Motor neuron (in vitro differentiated cells): ENCODE measurements at regions not wholly inside any gene's neighbourhood (a gene's known extent, or its start where the extent isn't known, plus 50 kb on each side); places are given as distances from the start of the nearest gene placed in this dataset.
"Not testable (repeated sequence)": the region's sequence is repeated elsewhere in the genome, so short reads cannot be mapped to it uniquely, and the experiment has no call there.

Experiments used
- ATAC-seq, 8 experiments: fragments of 200-7000 bp; cut with Tn5 transposase; replicated peaks in 6 of 8; 2 replicates each; pipeline ENCODE4 v1.8.0; 2021; ENCODE audit warnings: mild to moderate bottlenecking in 8 of 8, moderate library complexity in 8 of 8
- H3K27ac ChIP-seq, 2 donors: fragments of 250-450 bp; sonication (Bioruptor Pico); 2 replicates each; pipeline ENCODE4 v1.9.0; 2021; ENCODE audit warnings: antibody characterized with exemption in 2 of 2, mild to moderate bottlenecking in 2 of 2, moderate library complexity in 1 of 2
- H3K4me1 ChIP-seq, 2 donors: fragments of 250-450 bp; sonication (Bioruptor Pico); replicated peaks in 1 of 2; 2 replicates each; pipeline ENCODE4 v1.6.1; 2021; ENCODE audit warnings: antibody characterized with exemption in 2 of 2, mild to moderate bottlenecking in 2 of 2, moderate library complexity in 1 of 2
- H3K4me3 ChIP-seq, 5 donors: fragments of 250-450 bp; sonication (Bioruptor Pico); 2 replicates each; pipeline ENCODE4 v1.9.0; 2021; ENCODE audit warnings: antibody characterized with exemption in 5 of 5, mild to moderate bottlenecking in 5 of 5, moderate library complexity in 4 of 5
- WGBS, 10 experiments: fragments of 450-650 bp; shearing (Covaris generic); methylation state at CpG; one replicate each; pipeline ENCODE4 v1.0.0; 2022; 5-methylcytosine and 5-hydroxymethylcytosine counted together
- in situ Hi-C, 9 experiments: fragments of 400-800 bp; cut with MboI; loops; one replicate each; pipeline ENCODE4 v1.15.0; 2021; ENCODE audit warnings: low sequenced_read_pairs in 9 of 9, low pct_unique_long_range_greater_than_20kb in 2 of 9; ENCODE audit not compliant: unreplicated experiment in 9 of 9

GRCh38 chrY:21600170-21600569 lies 65.5 kb downstream of the RBMY1A1 start:
- Histone ChIP-seq H3K4me1 (peaks cover 0 to 10% of the 10 kb centered on the region in 2 donors), H3K27ac (no peak overlapping the region), H3K4me3 (no peak overlapping the region)
- WGBS, 10 experiments = no CpG with 5 or more reads among the region's 6 CpGs
- no peak for ATAC-seq
- in situ Hi-C loops = no loop called here

- no peak for ATAC-seq
- H3K4me3 ChIP-seq = no peak overlapping the region
- no CpG with 5 or more reads among the region's 2 CpGs for WGBS, 10 experiments
- peaks cover 0 to 10% of the 10 kb centered on the region in 2 donors for H3K4me1 ChIP-seq
- H3K27ac ChIP-seq = no peak overlapping the region
- in situ Hi-C loops = no loop called here
Observed at GRCh38 chrY:21601524-21601923, 66.8 kb downstream of the RBMY1A1 start.

- WGBS, 10 experiments = 20 to 100% methylated on average over 1 of the region's 2 CpGs; no CpG with 5 or more reads in 8 of the 10 experiments
- H3K4me1 ChIP-seq = peaks cover 0 to 10% of the 10 kb centered on the region in 2 donors
- in situ Hi-C loops = no loop called here
- H3K27ac ChIP-seq = no peak overlapping the region
- peak in 6 of 8 experiments; percentile 56 to 98 (median 90) for ATAC-seq
- no peak overlapping the region for H3K4me3 ChIP-seq
Observed at GRCh38 chrY:21602590-21602989, 67.9 kb downstream of the RBMY1A1 start.

- H3K27ac ChIP-seq = no peak overlapping the region
- no peak overlapping the region for H3K4me3 ChIP-seq
- no peaks in the 10 kb centered on the region for H3K4me1 ChIP-seq
- ATAC-seq = no peak
- in situ Hi-C loops = no loop called here
Observed at GRCh38 chrY:21636137-21636536, 101.5 kb downstream of the RBMY1A1 start.

GRCh38 chrY:21650496-21650895 lies 115.8 kb downstream of the RBMY1A1 start:
- no CpG with 5 or more reads among the region's 1 CpG for WGBS, 10 experiments
- no peak overlapping the region for H3K27ac ChIP-seq
- in situ Hi-C loops = no loop called here
- no peak overlapping the region for H3K4me3 ChIP-seq
- ATAC-seq = no peak
- H3K4me1 ChIP-seq = no peaks in the 10 kb centered on the region

GRCh38 chrY:21659057-21659456 lies 124.4 kb downstream of the RBMY1A1 start:
- H3K27ac ChIP-seq, ATAC-seq, H3K4me1 ChIP-seq, in situ Hi-C loops, H3K4me3 ChIP-seq: not testable (repeated sequence)

- no CpG with 5 or more reads among the region's 2 CpGs for WGBS, 10 experiments
Observed at GRCh38 chrY:21679590-21679989, 144.9 kb downstream of the RBMY1A1 start.

GRCh38 chrY:21686369-21686768 lies 151.7 kb downstream of the RBMY1A1 start:
- in situ Hi-C loops, H3K4me3 ChIP-seq, ATAC-seq, H3K27ac ChIP-seq, H3K4me1 ChIP-seq: not testable (repeated sequence)
- no CpG with 5 or more reads among the region's 3 CpGs for WGBS, 10 experiments

More at GRCh38 chrY:21679590-21679989, 144.9 kb downstream of the RBMY1A1 start:
- H3K27ac ChIP-seq, ATAC-seq, in situ Hi-C loops, H3K4me1 ChIP-seq, H3K4me3 ChIP-seq: not testable (repeated sequence)

- not testable (repeated sequence) for ATAC-seq
- no CpG with 5 or more reads among the region's 1 CpG for WGBS, 10 experiments
Observed at GRCh38 chrY:21701951-21702350, 167.3 kb downstream of the RBMY1A1 start.

GRCh38 chrY:21702927-21703326 lies 168.2 kb downstream of the RBMY1A1 start:
- H3K27ac ChIP-seq, H3K4me1 ChIP-seq, H3K4me3 ChIP-seq, in situ Hi-C loops, ATAC-seq: not testable (repeated sequence)
- 0 to 29% methylated on average over 1 to 4 of the region's 5 CpGs; no CpG with 5 or more reads in 8 of the 10 experiments for WGBS, 10 experiments

More at GRCh38 chrY:21701951-21702350, 167.3 kb downstream of the RBMY1A1 start:
- in situ Hi-C loops, H3K4me1 ChIP-seq, H3K27ac ChIP-seq, H3K4me3 ChIP-seq: not testable (repeated sequence)

- in situ Hi-C loops = no loop called here
- no peak for ATAC-seq
- no peak overlapping the region for H3K27ac ChIP-seq
- H3K4me3 ChIP-seq = no peak overlapping the region
- H3K4me1 ChIP-seq = no peaks in the 10 kb centered on the region
Observed at GRCh38 chrY:21705309-21705708, 170.6 kb downstream of the RBMY1A1 start.

GRCh38 chrY:21706611-21707010 lies 171.9 kb downstream of the RBMY1A1 start:
- in situ Hi-C loops, H3K27ac ChIP-seq, ATAC-seq, H3K4me3 ChIP-seq, H3K4me1 ChIP-seq: not testable (repeated sequence)
- WGBS, 10 experiments = 0 to 43% (median 23%) methylated on average over 1 of the region's 3 CpGs; no CpG with 5 or more reads in 6 of the 10 experiments

- in situ Hi-C loops, H3K4me1 ChIP-seq, ATAC-seq, H3K4me3 ChIP-seq, H3K27ac ChIP-seq: not testable (repeated sequence)
- WGBS, 10 experiments = no CpG with 5 or more reads among the region's 2 CpGs
Observed at GRCh38 chrY:21735489-21736060, 158.8 kb downstream of the RBMY1D start.

GRCh38 chrY:21744998-21745397 lies 149.3 kb downstream of the RBMY1D start:
- H3K4me3 ChIP-seq, H3K27ac ChIP-seq, in situ Hi-C loops, ATAC-seq, H3K4me1 ChIP-seq: not testable (repeated sequence)
- no CpG with 5 or more reads among the region's 5 CpGs for WGBS, 10 experiments
